Activated CD8-positive, alpha-beta T cell treated with anti-CD3 and anti-CD28 coated beads for 36 hours (primary cell): ENCODE measurements at regions not wholly inside any gene's neighbourhood (a gene's known extent, or its start where the extent isn't known, plus 50 kb on each side); places are given as distances from the start of the nearest gene placed in this dataset.
A peak's percentile ranks its signal among the peaks of the same experiment; 100 is the strongest.

Experiments
- ATAC-seq: fragments of 200-7000 bp; cut with Tn5 transposase; one replicate; pipeline ENCODE4 v1.10.0; 2021; ENCODE audit warnings: mild to moderate bottlenecking, moderate library complexity
- CTCF ChIA-PET: fragments of 350-600 bp; sonication (Branson Sonifier 250); formaldehyde crosslinking; loops from one replicate; lab custom pipeline; 2021; ENCODE audit warnings: antibody characterized with exemption; lab: Charles Lee
- POLR2A ChIA-PET: fragments of 350-600 bp; sonication (Branson Sonifier 250); formaldehyde crosslinking; loops from one replicate; lab custom pipeline; 2021; ENCODE audit warnings: antibody characterized with exemption; lab: Charles Lee
- DNase-seq: peaks from one replicate; pipeline ENCODE4 v3.0.0-alpha.2; 2020
- H3K27ac Mint-ChIP-seq: one replicate; pipeline ENCODE4 v1.8.0; 2021; ENCODE audit warnings: mild to moderate bottlenecking, mixed read lengths
- H3K27me3 Mint-ChIP-seq: one replicate; pipeline ENCODE4 v1.8.0; 2021; ENCODE audit warnings: mixed read lengths
- H3K36me3 Mint-ChIP-seq: one replicate; pipeline ENCODE4 v1.8.0; 2021; ENCODE audit warnings: low read depth, mixed read lengths
- H3K4me1 Mint-ChIP-seq: one replicate; pipeline ENCODE4 v1.8.0; 2021; ENCODE audit warnings: low read depth, mixed read lengths
- H3K4me3 Mint-ChIP-seq: one replicate; pipeline ENCODE4 v1.8.0; 2021; ENCODE audit warnings: mild to moderate bottlenecking, moderate library complexity, mixed read lengths
- H3K9me3 Mint-ChIP-seq: one replicate; pipeline ENCODE4 v1.8.0; 2021; ENCODE audit warnings: mixed read lengths
- CTCF ChIP-seq: fragments of 200-600 bp; IDR thresholded peaks from one replicate; pipeline ENCODE4 v1.8.0; 2022; ENCODE audit warnings: antibody characterized with exemption, mild to moderate bottlenecking
- intact Hi-C: fragments of 100-400 bp; cut with micrococcal nuclease; formaldehyde crosslinking; loops from one replicate; pipeline ENCODE4 v1.10.0; 2022

- DNase-seq, result peak; percentile 73
- intact Hi-C loops, result no loop called here
- Mint-ChIP-seq H3K4me3 (peak overlapping the region; percentile 49), H3K27ac (peak overlapping the region; percentile 95), H3K36me3 (peaks cover 3% of the 10 kb centered on the region), H3K9me3 (peaks cover 3% of the 10 kb centered on the region), H3K27me3 (no peaks in the 10 kb centered on the region), H3K4me1 (peaks cover 91% of the 10 kb centered on the region)
- ATAC-seq, result peak; percentile 52
- ChIA-PET CTCF (interaction anchor here (1.0 to 2.4 kb wide), 2 partner anchors 70 to 177 kb away, joined by 4 to 10 read pairs; no protein-coding TSS in a partner anchor), POLR2A (interaction anchor here (0.6 to 2.6 kb wide), 8 partner anchors 10 to 289 kb away, joined by 3 to 10 read pairs (median 3); no protein-coding TSS in a partner anchor)
- no peak for TF ChIP-seq CTCF
These were observed 123.5 kb downstream of the MAP3K7 start for GRCh38 chr6:90463359-90463758.

GRCh38 chr6:90462102-90462501 is 124.8 kb downstream of the MAP3K7 start:
- Mint-ChIP-seq H3K4me1 (peaks cover 93% of the 10 kb centered on the region), H3K4me3 (no peak overlapping the region), H3K36me3 (peaks cover 3% of the 10 kb centered on the region), H3K27me3 (no peaks in the 10 kb centered on the region), H3K9me3 (no peaks in the 10 kb centered on the region), H3K27ac (peak overlapping the region; percentile 24)
- CTCF ChIA-PET, result interaction anchor here (0.8 to 2.4 kb wide), 3 partner anchors 8 to 176 kb away, joined by 3 to 10 read pairs (median 4); no protein-coding TSS in a partner anchor
- ATAC-seq (no peak), DNase-seq (no peak)
- no peak for TF ChIP-seq CTCF
- intact Hi-C loops, result no loop called here
- POLR2A ChIA-PET, result interaction anchor here (0.7 to 1.9 kb wide), 2 partner anchors 10 to 65 kb away, joined by 3 to 6 read pairs; no protein-coding TSS in a partner anchor

- no peak for DNase-seq
- POLR2A ChIA-PET, result interaction anchor here (1.0 to 1.9 kb wide), 2 partner anchors 11 to 176 kb away, joined by 3 to 6 read pairs; no protein-coding TSS in a partner anchor
- peaks cover 3% of the 10 kb centered on the region for H3K36me3 Mint-ChIP-seq
These were observed 125.5 kb downstream of the MAP3K7 start for GRCh38 chr6:90461383-90461782.

GRCh38 chr6:90460051-90460450 is 126.8 kb downstream of the MAP3K7 start:
- Mint-ChIP-seq H3K9me3 (no peaks in the 10 kb centered on the region), H3K4me1 (peaks cover 81% of the 10 kb centered on the region), H3K36me3 (peaks cover 3% of the 10 kb centered on the region), H3K27me3 (no peaks in the 10 kb centered on the region), H3K27ac (peak overlapping the region; percentile 93), H3K4me3 (no peak overlapping the region)
- ATAC-seq (no peak), DNase-seq (peak; percentile 47)
- no peak for TF ChIP-seq CTCF
- ChIA-PET POLR2A (interaction anchor here (0.6 to 1.6 kb wide), 4 partner anchors 58 to 204 kb away, joined by 3 to 7 read pairs (median 3); no protein-coding TSS in a partner anchor), CTCF (interaction anchor here (1.1 to 3.1 kb wide), 5 partner anchors 10 to 35 kb away, joined by 4 to 10 read pairs (median 4); no protein-coding TSS in a partner anchor)
- intact Hi-C loops, result no loop called here

More at GRCh38 chr6:90461383-90461782, 125.5 kb downstream of the MAP3K7 start:
- ATAC-seq, result no peak
- peak overlapping the region; percentile 60 for H3K27ac Mint-ChIP-seq
- H3K9me3 Mint-ChIP-seq, result no peaks in the 10 kb centered on the region
- peaks cover 93% of the 10 kb centered on the region for H3K4me1 Mint-ChIP-seq
- H3K4me3 Mint-ChIP-seq, result no peak overlapping the region
- CTCF ChIA-PET, result interaction anchor here (0.8 to 2.4 kb wide), 3 partner anchors 9 to 175 kb away, joined by 3 to 10 read pairs (median 4); no protein-coding TSS in a partner anchor
- no peak for TF ChIP-seq CTCF
- intact Hi-C loops, result no loop called here
- no peaks in the 10 kb centered on the region for H3K27me3 Mint-ChIP-seq

GRCh38 chr6:90459225-90459758 is 127.6 kb downstream of the MAP3K7 start:
- POLR2A ChIA-PET, result interaction anchor here (0.9 to 4.3 kb wide), 8 partner anchors 8 to 175 kb away, joined by 3 to 22 read pairs (median 6); no protein-coding TSS in a partner anchor
- Mint-ChIP-seq H3K27ac (peak overlapping the region; percentile 93), H3K4me1 (peaks cover 79% of the 10 kb centered on the region), H3K27me3 (no peaks in the 10 kb centered on the region), H3K4me3 (peak overlapping the region; percentile 31), H3K36me3 (peaks cover 3% of the 10 kb centered on the region), H3K9me3 (peaks cover 1% of the 10 kb centered on the region)
- CTCF ChIA-PET, result interaction anchor here (1.1 to 3.9 kb wide), 6 partner anchors 11 to 174 kb away, joined by 4 to 22 read pairs (median 4); no protein-coding TSS in a partner anchor
- no peak for DNase-seq
- intact Hi-C loops, result loop anchor here (2.0 to 5.0 kb wide), 2 partner anchors 14 to 47 kb away; no protein-coding TSS in a partner anchor
- TF ChIP-seq CTCF, result no peak
- ATAC-seq, result no peak
